ENCODE measurements at regions not wholly inside any gene's neighbourhood (a gene's known extent, or its start where the extent isn't known, plus 50 kb on each side); places are given as distances from the start of the nearest gene placed in this dataset.
"Not testable (repeated sequence)": the region's sequence is repeated elsewhere in the genome, so short reads cannot be mapped to it uniquely, and the experiment has no call there.

GRCh38 chr7:63570386-63571115 lies 428.1 kb upstream of the ZNF722 start:
- ATAC-seq, H3K36me3 Mint-ChIP-seq, DNase-seq, H3K27ac Mint-ChIP-seq, H3K4me3 Mint-ChIP-seq, H3K4me1 Mint-ChIP-seq, POLR2A ChIA-PET, H3K27me3 Mint-ChIP-seq: not testable (repeated sequence)
- H3K9me3 Mint-ChIP-seq = peaks cover 0 to 38% (median 8%) of the 10 kb centered on the region in 9 donors

- H3K4me1 Mint-ChIP-seq, POLR2A ChIA-PET, H3K36me3 Mint-ChIP-seq, H3K27ac Mint-ChIP-seq, H3K4me3 Mint-ChIP-seq, ATAC-seq, H3K27me3 Mint-ChIP-seq: not testable (repeated sequence)
- DNase-seq = peak in 1 of 10 donors; percentile 66
- peaks cover 0 to 45% (median 12%) of the 10 kb centered on the region in 9 donors for H3K9me3 Mint-ChIP-seq
Observed at GRCh38 chr7:63572196-63572595, 426.5 kb upstream of the ZNF722 start.

- H3K27me3 Mint-ChIP-seq, H3K36me3 Mint-ChIP-seq, DNase-seq, H3K4me1 Mint-ChIP-seq, POLR2A ChIA-PET, ATAC-seq, H3K27ac Mint-ChIP-seq, H3K4me3 Mint-ChIP-seq: not testable (repeated sequence)
- peaks cover 0 to 48% (median 12%) of the 10 kb centered on the region in 9 donors for H3K9me3 Mint-ChIP-seq
Observed at GRCh38 chr7:63572956-63573355, 425.7 kb upstream of the ZNF722 start.

- Mint-ChIP-seq H3K4me3 (peak overlapping the region in 1 of 10 donors; percentile 40), H3K36me3 (peaks cover 0 to 12% (median 0%) of the 10 kb centered on the region in 3 donors), H3K9me3 (peaks cover 0 to 53% (median 12%) of the 10 kb centered on the region in 9 donors)
- ATAC-seq, DNase-seq, POLR2A ChIA-PET, H3K27me3 Mint-ChIP-seq, H3K4me1 Mint-ChIP-seq, H3K27ac Mint-ChIP-seq: not testable (repeated sequence)
Observed at GRCh38 chr7:63573412-63573811, 425.2 kb upstream of the ZNF722 start.

- H3K27ac Mint-ChIP-seq, DNase-seq, POLR2A ChIA-PET, H3K4me3 Mint-ChIP-seq, H3K4me1 Mint-ChIP-seq, H3K27me3 Mint-ChIP-seq, ATAC-seq: not testable (repeated sequence)
- peaks cover 0 to 16% (median 0%) of the 10 kb centered on the region in 3 donors for H3K36me3 Mint-ChIP-seq
- peaks cover 0 to 59% (median 10%) of the 10 kb centered on the region in 9 donors for H3K9me3 Mint-ChIP-seq
Observed at GRCh38 chr7:63576421-63576820, 422.2 kb upstream of the ZNF722 start.

GRCh38 chr7:63577066-63577465 lies 421.6 kb upstream of the ZNF722 start:
- H3K4me3 Mint-ChIP-seq, H3K4me1 Mint-ChIP-seq, POLR2A ChIA-PET, H3K27me3 Mint-ChIP-seq, DNase-seq, H3K27ac Mint-ChIP-seq, ATAC-seq: not testable (repeated sequence)
- H3K36me3 Mint-ChIP-seq = peaks cover 0 to 16% (median 0%) of the 10 kb centered on the region in 3 donors
- H3K9me3 Mint-ChIP-seq = peaks cover 0 to 57% (median 10%) of the 10 kb centered on the region in 9 donors

- peak in 1 of 10 donors; percentile 57 for DNase-seq
- H3K27ac Mint-ChIP-seq, POLR2A ChIA-PET: not testable (repeated sequence)
Observed at GRCh38 chr7:63580045-63580444, 418.6 kb upstream of the ZNF722 start.

GRCh38 chr7:63580536-63581300 lies 417.9 kb upstream of the ZNF722 start:
- H3K27ac Mint-ChIP-seq, H3K27me3 Mint-ChIP-seq, POLR2A ChIA-PET, H3K4me3 Mint-ChIP-seq, ATAC-seq, H3K4me1 Mint-ChIP-seq: not testable (repeated sequence)
- H3K36me3 Mint-ChIP-seq = peaks cover 0 to 16% (median 0%) of the 10 kb centered on the region in 3 donors
- peak in 1 of 10 donors; percentile 58 for DNase-seq
- H3K9me3 Mint-ChIP-seq = peaks cover 0 to 44% (median 10%) of the 10 kb centered on the region in 9 donors

More at GRCh38 chr7:63580045-63580444, 418.6 kb upstream of the ZNF722 start:
- not testable (repeated sequence) for H3K4me3 Mint-ChIP-seq, H3K4me1 Mint-ChIP-seq, ATAC-seq, H3K27me3 Mint-ChIP-seq
- Mint-ChIP-seq H3K9me3 (peaks cover 0 to 47% (median 10%) of the 10 kb centered on the region in 9 donors), H3K36me3 (peaks cover 0 to 16% (median 0%) of the 10 kb centered on the region in 3 donors)

GRCh38 chr7:63582771-63583170 lies 415.9 kb upstream of the ZNF722 start:
- DNase-seq, H3K4me3 Mint-ChIP-seq, H3K27ac Mint-ChIP-seq, ATAC-seq, POLR2A ChIA-PET, H3K4me1 Mint-ChIP-seq, H3K36me3 Mint-ChIP-seq, H3K27me3 Mint-ChIP-seq: not testable (repeated sequence)
- H3K9me3 Mint-ChIP-seq = peaks cover 0 to 31% (median 4%) of the 10 kb centered on the region in 9 donors

GRCh38 chr7:63587151-63587853 lies 411.3 kb upstream of the ZNF722 start:
- ATAC-seq, H3K4me3 Mint-ChIP-seq, POLR2A ChIA-PET, H3K27ac Mint-ChIP-seq, H3K36me3 Mint-ChIP-seq, H3K27me3 Mint-ChIP-seq, H3K4me1 Mint-ChIP-seq, DNase-seq, H3K9me3 Mint-ChIP-seq: not testable (repeated sequence)

GRCh38 chr7:63591249-63591648 lies 407.4 kb upstream of the ZNF722 start:
- H3K27ac Mint-ChIP-seq, ATAC-seq, H3K9me3 Mint-ChIP-seq, H3K4me3 Mint-ChIP-seq, H3K4me1 Mint-ChIP-seq, POLR2A ChIA-PET, H3K36me3 Mint-ChIP-seq, H3K27me3 Mint-ChIP-seq: not testable (repeated sequence)
- peak in 1 of 10 donors; percentile 48 for DNase-seq

- H3K27me3 Mint-ChIP-seq, H3K4me3 Mint-ChIP-seq, H3K36me3 Mint-ChIP-seq, H3K9me3 Mint-ChIP-seq, ATAC-seq, H3K4me1 Mint-ChIP-seq, H3K27ac Mint-ChIP-seq, POLR2A ChIA-PET: not testable (repeated sequence)
- peak in 1 of 10 donors; percentile 35 for DNase-seq
Observed at GRCh38 chr7:63603812-63604211, 394.8 kb upstream of the ZNF722 start.

GRCh38 chr7:63604853-63605252 lies 393.8 kb upstream of the ZNF722 start:
- H3K36me3 Mint-ChIP-seq, H3K27me3 Mint-ChIP-seq, H3K4me3 Mint-ChIP-seq, H3K27ac Mint-ChIP-seq, POLR2A ChIA-PET, ATAC-seq, H3K4me1 Mint-ChIP-seq, H3K9me3 Mint-ChIP-seq: not testable (repeated sequence)
- DNase-seq = peak in 1 of 10 donors; percentile 28
